ENCODE measurements at regions not wholly inside any gene's neighbourhood (a gene's known extent, or its start where the extent isn't known, plus 50 kb on each side); places are given as distances from the start of the nearest gene placed in this dataset.

DNA sequence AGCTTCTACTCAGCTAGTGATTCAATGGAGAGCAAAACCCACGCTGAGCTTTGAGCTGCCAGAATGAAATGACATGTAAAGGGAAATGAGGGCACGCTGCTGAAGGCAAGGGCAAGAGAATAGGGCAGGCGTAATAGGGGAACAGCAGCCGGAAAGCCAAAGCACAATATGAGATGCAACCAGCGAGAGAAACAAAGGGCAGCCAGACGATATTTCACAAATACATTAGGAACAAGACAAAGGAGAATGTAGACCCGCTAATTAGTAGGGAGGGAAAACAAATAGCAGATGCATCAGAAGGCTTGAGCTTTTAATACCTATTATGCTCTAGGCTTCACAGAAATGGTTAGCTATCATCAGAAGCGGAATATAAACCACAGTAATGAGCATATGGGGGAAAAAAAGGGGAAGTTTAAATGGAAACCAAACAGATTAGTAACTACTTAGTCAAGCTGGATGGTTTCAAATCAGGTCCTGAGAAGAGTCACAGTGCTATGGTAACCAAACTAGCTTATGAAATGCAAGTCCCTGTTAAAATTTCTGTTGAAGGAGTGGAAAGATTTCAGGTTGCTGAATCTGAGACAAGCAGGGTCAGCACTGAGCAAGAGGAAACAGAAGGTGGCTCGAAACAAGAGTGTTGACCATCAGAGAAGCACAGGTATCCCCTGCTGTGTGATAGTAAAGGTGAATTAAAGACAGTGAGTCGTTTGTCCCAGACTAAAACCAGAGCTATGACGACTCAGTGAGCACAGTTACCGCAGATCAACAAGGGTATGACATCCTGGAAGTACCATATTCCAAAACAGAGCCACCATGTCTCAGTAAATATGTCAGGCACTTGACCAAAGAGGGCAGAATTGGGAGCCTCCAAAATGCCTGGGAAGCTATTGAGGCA, 496.9 kb upstream of the CELF2 start:
- no peak overlapping the region for H3K9ac ChIP-seq (ENCODE audit: low read length in 5 of 5)
- H3K4me3 ChIP-seq (ENCODE audit: low read depth in 1 of 5, low read length in 5 of 5) = no peak overlapping the region
- H3K27ac ChIP-seq (ENCODE audit: low read depth, low read length) = no peak overlapping the region
- peaks cover 0 to 3% (median 0%) of the 10 kb centered on the region in 5 donors for H3K4me1 ChIP-seq (ENCODE audit: control insufficient read depth in 5 of 5, insufficient read depth in 5 of 5, low read length in 5 of 5)
- no peaks in the 10 kb centered on the region for H3K9me3 ChIP-seq (ENCODE audit: control insufficient read depth in 5 of 5, low read length in 5 of 5)
- H3K27me3 ChIP-seq (ENCODE audit: control insufficient read depth in 5 of 5, insufficient read depth in 4 of 5, low read length in 5 of 5) = no peaks in the 10 kb centered on the region
- no peaks in the 10 kb centered on the region for H3K36me3 ChIP-seq (ENCODE audit: control insufficient read depth in 5 of 5, insufficient read depth in 5 of 5, low read length in 5 of 5)

- no peak overlapping the region for H3K4me3 ChIP-seq (ENCODE audit: low read depth in 1 of 5, low read length in 5 of 5)
- no peaks in the 10 kb centered on the region for H3K27me3 ChIP-seq (ENCODE audit: control insufficient read depth in 5 of 5, insufficient read depth in 4 of 5, low read length in 5 of 5)
- H3K27ac ChIP-seq (ENCODE audit: low read depth, low read length) = no peak overlapping the region
- H3K4me1 ChIP-seq (ENCODE audit: control insufficient read depth in 5 of 5, insufficient read depth in 5 of 5, low read length in 5 of 5) = no peaks in the 10 kb centered on the region
- H3K36me3 ChIP-seq (ENCODE audit: control insufficient read depth in 5 of 5, insufficient read depth in 5 of 5, low read length in 5 of 5) = no peaks in the 10 kb centered on the region
- H3K9me3 ChIP-seq (ENCODE audit: control insufficient read depth in 5 of 5, low read length in 5 of 5) = no peaks in the 10 kb centered on the region
- no peak overlapping the region for H3K9ac ChIP-seq (ENCODE audit: low read length in 5 of 5)
Observed at GRCh38 chr10:10526846-10527245, 490.8 kb upstream of the CELF2 start.

GRCh38 chr10:10527861-10528562, 489.7 kb upstream of the CELF2 start:
- Histone ChIP-seq H3K27me3 (ENCODE audit: control insufficient read depth in 5 of 5, insufficient read depth in 4 of 5, low read length in 5 of 5) (no peaks in the 10 kb centered on the region), H3K4me3 (ENCODE audit: low read depth in 1 of 5, low read length in 5 of 5) (no peak overlapping the region), H3K9me3 (ENCODE audit: control insufficient read depth in 5 of 5, low read length in 5 of 5) (no peaks in the 10 kb centered on the region), H3K9ac (ENCODE audit: low read length in 5 of 5) (no peak overlapping the region), H3K36me3 (ENCODE audit: control insufficient read depth in 5 of 5, insufficient read depth in 5 of 5, low read length in 5 of 5) (no peaks in the 10 kb centered on the region), H3K27ac (ENCODE audit: low read depth, low read length) (no peak overlapping the region), H3K4me1 (ENCODE audit: control insufficient read depth in 5 of 5, insufficient read depth in 5 of 5, low read length in 5 of 5) (no peaks in the 10 kb centered on the region)

DNA sequence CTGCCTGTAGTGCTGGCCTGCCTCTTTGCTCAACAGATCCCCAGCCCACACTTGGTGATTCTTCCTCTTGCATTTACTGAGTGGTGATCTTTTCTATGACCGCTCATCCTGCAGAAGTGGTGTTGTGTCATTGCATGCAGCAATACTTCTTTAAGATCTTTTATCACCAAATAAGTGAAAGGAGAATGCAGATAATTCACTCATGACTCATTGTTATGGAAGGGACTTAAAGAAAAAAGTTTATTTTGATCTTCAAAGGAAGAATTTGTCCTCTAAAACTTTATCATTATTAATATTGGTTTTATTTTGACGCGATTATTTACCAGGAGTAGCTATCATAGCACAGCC, 489.1 kb upstream of the CELF2 start:
- Histone ChIP-seq H3K27me3 (ENCODE audit: control insufficient read depth in 5 of 5, insufficient read depth in 4 of 5, low read length in 5 of 5) (no peaks in the 10 kb centered on the region), H3K9ac (ENCODE audit: low read length in 5 of 5) (no peak overlapping the region), H3K4me3 (ENCODE audit: low read depth in 1 of 5, low read length in 5 of 5) (no peak overlapping the region), H3K4me1 (ENCODE audit: control insufficient read depth in 5 of 5, insufficient read depth in 5 of 5, low read length in 5 of 5) (no peaks in the 10 kb centered on the region), H3K9me3 (ENCODE audit: control insufficient read depth in 5 of 5, low read length in 5 of 5) (no peaks in the 10 kb centered on the region), H3K27ac (ENCODE audit: low read depth, low read length) (no peak overlapping the region), H3K36me3 (ENCODE audit: control insufficient read depth in 5 of 5, insufficient read depth in 5 of 5, low read length in 5 of 5) (no peaks in the 10 kb centered on the region)

DNA sequence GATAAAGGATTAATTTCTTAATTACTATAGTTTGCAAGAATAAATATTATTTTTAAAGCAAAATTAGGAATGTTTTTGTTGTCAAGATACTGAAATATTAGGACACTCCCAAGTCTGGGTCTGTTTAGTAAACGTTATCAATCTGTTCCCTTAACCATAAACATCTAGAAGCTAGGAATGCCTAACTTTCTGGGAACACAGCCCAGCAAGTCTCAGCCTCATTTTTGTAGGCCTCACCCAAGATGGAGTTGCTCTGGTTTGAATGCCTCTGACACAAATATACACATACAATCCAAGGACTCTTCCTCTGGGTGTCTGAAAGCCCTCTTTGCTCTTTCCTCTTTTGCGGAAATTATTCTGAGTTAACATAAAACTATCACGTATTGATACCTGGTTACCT, 487.4 kb upstream of the CELF2 start:
- Histone ChIP-seq H3K27me3 (ENCODE audit: control insufficient read depth in 5 of 5, insufficient read depth in 4 of 5, low read length in 5 of 5) (no peaks in the 10 kb centered on the region), H3K9ac (ENCODE audit: low read length in 5 of 5) (no peak overlapping the region), H3K36me3 (ENCODE audit: control insufficient read depth in 5 of 5, insufficient read depth in 5 of 5, low read length in 5 of 5) (no peaks in the 10 kb centered on the region), H3K4me3 (ENCODE audit: low read depth in 1 of 5, low read length in 5 of 5) (no peak overlapping the region), H3K27ac (ENCODE audit: low read depth, low read length) (no peak overlapping the region), H3K9me3 (ENCODE audit: control insufficient read depth in 5 of 5, low read length in 5 of 5) (no peaks in the 10 kb centered on the region), H3K4me1 (ENCODE audit: control insufficient read depth in 5 of 5, insufficient read depth in 5 of 5, low read length in 5 of 5) (no peaks in the 10 kb centered on the region)

- Histone ChIP-seq H3K4me3 (ENCODE audit: low read depth in 1 of 5, low read length in 5 of 5) (no peak overlapping the region), H3K9me3 (ENCODE audit: control insufficient read depth in 5 of 5, low read length in 5 of 5) (no peaks in the 10 kb centered on the region), H3K27ac (ENCODE audit: low read depth, low read length) (no peak overlapping the region), H3K27me3 (ENCODE audit: control insufficient read depth in 5 of 5, insufficient read depth in 4 of 5, low read length in 5 of 5) (no peaks in the 10 kb centered on the region), H3K9ac (ENCODE audit: low read length in 5 of 5) (no peak overlapping the region), H3K36me3 (ENCODE audit: control insufficient read depth in 5 of 5, insufficient read depth in 5 of 5, low read length in 5 of 5) (no peaks in the 10 kb centered on the region), H3K4me1 (ENCODE audit: control insufficient read depth in 5 of 5, insufficient read depth in 5 of 5, low read length in 5 of 5) (no peaks in the 10 kb centered on the region)
Observed at GRCh38 chr10:10532236-10532635, 485.4 kb upstream of the CELF2 start.

- H3K27me3 ChIP-seq (ENCODE audit: control insufficient read depth in 5 of 5, insufficient read depth in 4 of 5, low read length in 5 of 5) = no peaks in the 10 kb centered on the region
- no peak overlapping the region for H3K27ac ChIP-seq (ENCODE audit: low read depth, low read length)
- H3K4me3 ChIP-seq (ENCODE audit: low read depth in 1 of 5, low read length in 5 of 5) = no peak overlapping the region
- no peak overlapping the region for H3K9ac ChIP-seq (ENCODE audit: low read length in 5 of 5)
- H3K9me3 ChIP-seq (ENCODE audit: control insufficient read depth in 5 of 5, low read length in 5 of 5) = no peaks in the 10 kb centered on the region
- H3K4me1 ChIP-seq (ENCODE audit: control insufficient read depth in 5 of 5, insufficient read depth in 5 of 5, low read length in 5 of 5) = no peaks in the 10 kb centered on the region
- H3K36me3 ChIP-seq (ENCODE audit: control insufficient read depth in 5 of 5, insufficient read depth in 5 of 5, low read length in 5 of 5) = no peaks in the 10 kb centered on the region
Observed at GRCh38 chr10:10532826-10533225, 484.8 kb upstream of the CELF2 start.

DNA sequence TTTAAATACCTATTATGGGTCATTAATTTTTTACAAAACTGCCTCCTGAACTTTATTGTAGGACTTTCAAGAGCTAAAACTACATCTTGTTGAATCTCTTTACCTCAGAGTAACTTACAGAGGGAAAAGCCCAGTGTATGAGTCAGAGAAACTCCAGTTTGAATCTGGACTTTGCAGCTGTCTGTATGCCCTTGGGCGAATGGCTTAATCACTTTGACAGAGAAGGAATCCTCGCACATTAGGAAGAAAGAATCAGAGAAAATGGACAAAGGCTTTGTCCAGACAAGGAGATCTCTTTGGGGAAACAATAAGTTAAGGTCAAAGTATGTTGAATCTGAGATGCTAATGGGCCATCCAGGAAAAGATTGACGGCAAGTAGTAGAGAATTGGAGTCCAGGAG, 484.2 kb upstream of the CELF2 start:
- H3K9ac ChIP-seq (ENCODE audit: low read length in 5 of 5) = no peak overlapping the region
- no peaks in the 10 kb centered on the region for H3K27me3 ChIP-seq (ENCODE audit: control insufficient read depth in 5 of 5, insufficient read depth in 4 of 5, low read length in 5 of 5)
- no peaks in the 10 kb centered on the region for H3K9me3 ChIP-seq (ENCODE audit: control insufficient read depth in 5 of 5, low read length in 5 of 5)
- no peaks in the 10 kb centered on the region for H3K4me1 ChIP-seq (ENCODE audit: control insufficient read depth in 5 of 5, insufficient read depth in 5 of 5, low read length in 5 of 5)
- no peak overlapping the region for H3K4me3 ChIP-seq (ENCODE audit: low read depth in 1 of 5, low read length in 5 of 5)
- H3K27ac ChIP-seq (ENCODE audit: low read depth, low read length) = no peak overlapping the region
- H3K36me3 ChIP-seq (ENCODE audit: control insufficient read depth in 5 of 5, insufficient read depth in 5 of 5, low read length in 5 of 5) = no peaks in the 10 kb centered on the region

DNA sequence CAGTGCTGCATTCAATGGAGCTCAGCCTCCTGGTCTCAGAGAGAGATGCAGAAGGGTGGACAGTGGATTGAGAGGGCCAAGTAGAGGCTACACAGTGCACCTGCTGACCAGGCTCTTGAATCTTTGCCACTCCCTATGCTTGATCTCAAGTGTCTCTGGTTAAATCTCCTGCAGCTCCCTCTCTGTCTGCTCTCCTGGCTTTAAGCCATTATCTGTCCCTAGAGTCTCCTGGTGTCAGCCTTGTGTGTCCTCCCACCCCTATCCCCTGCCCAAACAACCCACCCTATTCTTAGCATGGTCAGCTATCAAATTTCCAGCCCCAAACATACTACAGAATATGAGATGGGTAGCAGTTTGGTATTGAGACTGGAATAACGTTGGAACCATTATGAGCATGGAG, 479.3 kb upstream of the CELF2 start:
- Histone ChIP-seq H3K9me3 (ENCODE audit: control insufficient read depth in 5 of 5, low read length in 5 of 5) (no peaks in the 10 kb centered on the region), H3K36me3 (ENCODE audit: control insufficient read depth in 5 of 5, insufficient read depth in 5 of 5, low read length in 5 of 5) (no peaks in the 10 kb centered on the region), H3K4me3 (ENCODE audit: low read depth in 1 of 5, low read length in 5 of 5) (no peak overlapping the region), H3K9ac (ENCODE audit: low read length in 5 of 5) (no peak overlapping the region), H3K27ac (ENCODE audit: low read depth, low read length) (no peak overlapping the region), H3K4me1 (ENCODE audit: control insufficient read depth in 5 of 5, insufficient read depth in 5 of 5, low read length in 5 of 5) (peaks cover 0 to 12% (median 0%) of the 10 kb centered on the region in 5 donors), H3K27me3 (ENCODE audit: control insufficient read depth in 5 of 5, insufficient read depth in 4 of 5, low read length in 5 of 5) (no peaks in the 10 kb centered on the region)

- Histone ChIP-seq H3K36me3 (ENCODE audit: control insufficient read depth in 5 of 5, insufficient read depth in 5 of 5, low read length in 5 of 5) (no peaks in the 10 kb centered on the region), H3K4me3 (ENCODE audit: low read depth in 1 of 5, low read length in 5 of 5) (no peak overlapping the region), H3K27me3 (ENCODE audit: control insufficient read depth in 5 of 5, insufficient read depth in 4 of 5, low read length in 5 of 5) (no peaks in the 10 kb centered on the region), H3K27ac (ENCODE audit: low read depth, low read length) (no peak overlapping the region), H3K4me1 (ENCODE audit: control insufficient read depth in 5 of 5, insufficient read depth in 5 of 5, low read length in 5 of 5) (peaks cover 0 to 12% (median 0%) of the 10 kb centered on the region in 5 donors), H3K9me3 (ENCODE audit: control insufficient read depth in 5 of 5, low read length in 5 of 5) (no peaks in the 10 kb centered on the region), H3K9ac (ENCODE audit: low read length in 5 of 5) (no peak overlapping the region)
Observed at GRCh38 chr10:10540398-10540797, 477.3 kb upstream of the CELF2 start.
